IMR-90 (cell line): ENCODE measurements at regions not wholly inside any gene's neighbourhood (a gene's known extent, or its start where the extent isn't known, plus 50 kb on each side); places are given as distances from the start of the nearest gene placed in this dataset.

Experiments used
- ATAC-seq: fragments of 200-7000 bp; cut with Tn5 transposase; 2 replicates; pipeline ENCODE4 v1.9.1; 2020; ENCODE audit warnings: low read depth, mild to moderate bottlenecking, moderate library complexity
- BruUV-seq: library from RNA; stranded (reverse); fragments of 400-500 nt; replicated peaks from 2 replicates; lab custom pipeline; 2021; lab: Mats Ljungman, UMichigan
- CTCF ChIA-PET: fragments of 300-600 bp; formaldehyde crosslinking; extraction: SDS; loops from one replicate; lab custom pipeline; 2021; ENCODE audit warnings: antibody characterized with exemption; lab: Yijun Ruan, JAX
- POLR2A ChIA-PET: fragments of 300-600 bp; sonication (Branson Sonifier 250); formaldehyde crosslinking; loops from one replicate; lab custom pipeline; 2022; ENCODE audit warnings: antibody characterized with exemption; ENCODE audit not compliant: unreplicated experiment; lab: Charles Lee
- DNase-seq: peaks from one replicate; pipeline ENCODE4 v3.0.0; 2013
- H2AFZ ChIP-seq: replicated peaks from 2 replicates; pipeline ENCODE3; 2013; ENCODE audit warnings: low read length, mild to moderate bottlenecking; ENCODE audit not compliant: poor library complexity
- H2AK5ac ChIP-seq: 2 replicates; pipeline ENCODE4 v1.6.1; 2013; ENCODE audit warnings: low read depth, low read length, inconsistent platforms
- H2AK9ac ChIP-seq: replicated peaks from 2 replicates; pipeline ENCODE3; 2013; ENCODE audit warnings: mild to moderate bottlenecking, low read depth, low read length, moderate library complexity; ENCODE audit not compliant: poor library complexity
- H2BK120ac ChIP-seq: 2 replicates; pipeline ENCODE4 v1.6.1; 2013; ENCODE audit warnings: low read depth, low read length, inconsistent platforms
- H2BK15ac ChIP-seq: 3 replicates; pipeline ENCODE4 v1.6.1; 2013; ENCODE audit warnings: low read depth, low read length, inconsistent platforms
- H2BK20ac ChIP-seq: 2 replicates; pipeline ENCODE4 v1.6.1; 2013; ENCODE audit warnings: low read depth, mild to moderate bottlenecking, inconsistent platforms, low read length, moderate library complexity
- H2BK5ac ChIP-seq: 2 replicates; pipeline ENCODE4 v1.6.1; 2013; ENCODE audit warnings: mild to moderate bottlenecking, low read depth, low read length, inconsistent platforms; ENCODE audit not compliant: poor library complexity, severe bottlenecking
- H3K14ac ChIP-seq: replicated peaks from 2 replicates; pipeline ENCODE4 v1.6.1; 2013; ENCODE audit warnings: low read depth, low read length, inconsistent platforms
- H3K18ac ChIP-seq: 2 replicates; pipeline ENCODE4 v1.6.1; 2013; ENCODE audit warnings: low read depth, low read length, control low read depth
- H3K23ac ChIP-seq: 2 replicates; pipeline ENCODE4 v1.6.1; 2013; ENCODE audit warnings: low read depth, low read length, inconsistent platforms
- H3K27ac ChIP-seq: 2 replicates; pipeline ENCODE4 v1.5.1; 2013; ENCODE audit warnings: mild to moderate bottlenecking, control low read depth, low read length; ENCODE audit not compliant: insufficient read depth
- H3K27me3 ChIP-seq: 2 replicates; pipeline ENCODE4 v1.6.1; 2013; ENCODE audit warnings: low read length; ENCODE audit not compliant: control insufficient read depth, insufficient read depth
- H3K36me3 ChIP-seq: 2 replicates; pipeline ENCODE4 v1.6.1; 2013; ENCODE audit warnings: low read length, mixed read lengths; ENCODE audit not compliant: control insufficient read depth, insufficient read depth
- H3K4ac ChIP-seq: 2 replicates; pipeline ENCODE4 v1.6.1; 2013; ENCODE audit warnings: low read depth, low read length, inconsistent platforms
- H3K4me1 ChIP-seq: 2 replicates; pipeline ENCODE4 v1.6.1; 2013; ENCODE audit warnings: low read length, mixed read lengths; ENCODE audit not compliant: control insufficient read depth, insufficient read depth
- H3K4me2 ChIP-seq: 2 replicates; pipeline ENCODE4 v1.6.1; 2013; ENCODE audit warnings: low read depth, mild to moderate bottlenecking, control low read depth, low read length, moderate library complexity
- H3K4me3 ChIP-seq: 2 replicates; pipeline ENCODE4 v1.5.1; 2013; ENCODE audit warnings: low read depth, mild to moderate bottlenecking, control low read depth, low read length, moderate library complexity; ENCODE audit not compliant: insufficient read depth
- H3K56ac ChIP-seq: 2 replicates; pipeline ENCODE4 v1.6.1; 2013; ENCODE audit warnings: low read length, inconsistent platforms; ENCODE audit not compliant: insufficient read depth; ENCODE audit errors: extremely low read depth
- H3K79me1 ChIP-seq, 2 experiments: 2 replicates each; pipeline ENCODE4 v1.6.1; 2013; ENCODE audit warnings: low read length in 2 of 2, inconsistent platforms in 1 of 2, low read depth in 1 of 2
- H3K9ac ChIP-seq: 2 replicates; pipeline ENCODE4 v1.6.1; 2013; ENCODE audit warnings: low read depth, low read length, control low read depth
- H3K9me1 ChIP-seq: 2 replicates; pipeline ENCODE4 v1.6.1; 2013; ENCODE audit warnings: low read length, inconsistent platforms; ENCODE audit not compliant: insufficient read depth
- H3K9me3 ChIP-seq: 2 replicates; pipeline ENCODE4 v1.6.1; 2013; ENCODE audit warnings: low read length; ENCODE audit not compliant: control insufficient read depth, insufficient read depth
- H4K20me1 ChIP-seq: 2 replicates; pipeline ENCODE4 v1.6.1; 2013; ENCODE audit warnings: low read length, inconsistent platforms; ENCODE audit not compliant: insufficient read depth
- H4K5ac ChIP-seq: 2 replicates; pipeline ENCODE4 v1.6.1; 2013; ENCODE audit warnings: mild to moderate bottlenecking, low read depth, low read length, control low read depth
- H4K8ac ChIP-seq, 2 experiments: 2 replicates each; pipeline ENCODE4 v1.6.1; 2013; ENCODE audit warnings: low read depth in 2 of 2, low read length in 2 of 2, control low read depth in 1 of 2, inconsistent platforms in 1 of 2
- H4K91ac ChIP-seq: 2 replicates; pipeline ENCODE4 v1.6.1; 2013; ENCODE audit warnings: low read depth, low read length, inconsistent platforms; ENCODE audit not compliant: insufficient read depth
- BHLHE40 ChIP-seq: fragments of 150-350 bp; IDR thresholded peaks from 2 replicates; pipeline ENCODE4 v1.6.1; 2016; ENCODE audit warnings: mild to moderate bottlenecking, low read depth, low read length
- CEBPB ChIP-seq: IDR thresholded peaks from 2 replicates; pipeline ENCODE4 v1.6.1; 2012; ENCODE audit warnings: low read depth, low read length, improper control_type of control experiment
- CHD1 ChIP-seq: IDR thresholded peaks from 2 replicates; pipeline ENCODE4 v1.6.1; 2012; ENCODE audit warnings: low read depth, low read length, improper control_type of control experiment
- FOS ChIP-seq: fragments of 150-350 bp; IDR thresholded peaks from 2 replicates; pipeline ENCODE4 v1.6.1; 2016; ENCODE audit warnings: low read depth, low read length
- MAFK ChIP-seq: IDR thresholded peaks from 2 replicates; pipeline ENCODE4 v1.6.1; 2012; ENCODE audit warnings: low read depth, low read length, improper control_type of control experiment
- MAZ ChIP-seq: IDR thresholded peaks from 2 replicates; pipeline ENCODE4 v1.6.1; 2012; ENCODE audit warnings: low read depth, mild to moderate bottlenecking, low read length, improper control_type of control experiment, moderate library complexity, borderline replicate concordance
- MXI1 ChIP-seq: IDR thresholded peaks from 2 replicates; pipeline ENCODE4 v1.6.1; 2012; ENCODE audit warnings: low read depth, mild to moderate bottlenecking, low read length, moderate library complexity, borderline replicate concordance
- NFE2L2 ChIP-seq: fragments of 150-350 bp; IDR thresholded peaks from 2 replicates; pipeline ENCODE4 v1.6.1; 2016; ENCODE audit warnings: low read depth, mild to moderate bottlenecking, low read length
- POLR2A ChIP-seq: IDR thresholded peaks from 2 replicates; pipeline ENCODE4 v1.6.1; 2012; ENCODE audit warnings: mild to moderate bottlenecking, low read depth, low read length
- RAD21 ChIP-seq: IDR thresholded peaks from 2 replicates; pipeline ENCODE4 v1.6.1; 2012; ENCODE audit warnings: low read length, improper control_type of control experiment
- RCOR1 ChIP-seq: IDR thresholded peaks from 2 replicates; pipeline ENCODE4 v1.6.1; 2012; ENCODE audit warnings: mild to moderate bottlenecking, low read length, improper control_type of control experiment; ENCODE audit not compliant: insufficient replicate concordance
- RFX5 ChIP-seq: IDR thresholded peaks from 2 replicates; pipeline ENCODE4 v1.8.0; 2012; ENCODE audit warnings: low read depth, mild to moderate bottlenecking, low read length, moderate library complexity
- SMC3 ChIP-seq: fragments of 150-350 bp; IDR thresholded peaks from 2 replicates; pipeline ENCODE4 v1.6.1; 2016; ENCODE audit warnings: low read depth, mild to moderate bottlenecking, antibody characterized with exemption, low read length, moderate library complexity
- WGBS, 2 experiments: methylation state at CpG; one replicate each; pipeline versions ENCODE4 v1.1.5 to v1.1.7; 2013; ENCODE audit warnings: missing lambda C conversion rate in 2 of 2; ENCODE audit not compliant: insufficient read length in 1 of 2; ENCODE audit errors: extremely low coverage in 2 of 2; 5-methylcytosine and 5-hydroxymethylcytosine counted together
- dilution Hi-C: fragments of 300-500 bp; cut with HindIII; formaldehyde crosslinking; loops from one replicate; pipeline ENCODE4 v1.14.3; 2018; ENCODE audit warnings: low sequenced_read_pairs; ENCODE audit not compliant: unreplicated experiment
- in situ Hi-C: fragments of 300-500 bp; cut with MboI; formaldehyde crosslinking; loops from 3 replicates; pipeline ENCODE4 v1.14.3; 2019; ENCODE audit warnings: low sequenced_read_pairs, inconsistent platforms, mixed read lengths
- intact Hi-C: fragments of 100-400 bp; cut with micrococcal nuclease; formaldehyde crosslinking; loops from 2 replicates; pipeline ENCODE4 v1.10.0; 2022
- TF ChIP-seq, protein P1 (sequence below): fragments of 150-350 bp; IDR thresholded peaks from 2 replicates; pipeline ENCODE4 v1.6.1; 2017; ENCODE audit warnings: mild to moderate bottlenecking, antibody characterized with exemption, low read length, low read depth
- TF ChIP-seq, protein P2 (sequence below): conservative IDR thresholded peaks from 2 replicates; pipeline ENCODE4 v1.5.1; 2012; ENCODE audit warnings: mild to moderate bottlenecking, low read depth, low read length, improper control_type of control experiment
- TF ChIP-seq, protein P3 (sequence below): fragments of 150-350 bp; IDR thresholded peaks from 2 replicates; pipeline ENCODE4 v1.6.1; 2016; ENCODE audit warnings: low read depth, mild to moderate bottlenecking, low read length, moderate library complexity, borderline replicate concordance

DNA sequence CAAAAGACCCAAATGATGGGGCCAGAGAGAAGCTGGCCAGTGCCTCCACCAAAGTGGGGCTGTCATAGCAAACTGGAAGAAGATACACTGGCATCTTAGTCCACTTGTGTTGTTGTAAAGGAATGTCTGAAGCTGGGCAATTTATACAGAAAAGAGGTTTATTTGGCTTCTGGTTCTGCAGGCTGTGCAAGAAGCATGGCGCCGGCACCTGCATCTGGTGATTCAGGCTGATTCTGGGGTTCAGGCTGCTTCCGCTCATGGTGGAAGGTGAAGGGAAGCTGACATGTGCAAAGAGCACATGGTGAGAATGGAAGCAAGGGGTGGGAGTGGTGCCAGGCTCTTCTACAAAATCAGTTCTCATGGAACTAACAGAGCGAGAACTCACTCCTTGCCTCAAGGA lies 135.9 kb upstream of the TWIST2 start:
- Histone ChIP-seq H2BK120ac (no peak overlapping the region), H4K8ac (no peak overlapping the region), H3K27ac (no peak overlapping the region), H2AK5ac (no peak overlapping the region), H3K56ac (no peak overlapping the region), H4K91ac (no peak overlapping the region), H3K4me2 (no peak overlapping the region), H3K14ac (no peak overlapping the region), H3K4ac (no peak overlapping the region), H2AK9ac (no peak overlapping the region), H3K23ac (no peak overlapping the region), H3K9me3 (peaks cover 3% of the 10 kb centered on the region; the same call in 1 of the 2 replicates), H3K9me1 (peaks cover 7% of the 10 kb centered on the region), H2AFZ (no peak overlapping the region), H3K18ac (no peak overlapping the region), H2BK15ac (no peak overlapping the region), H3K27me3 (peaks cover 15% of the 10 kb centered on the region), H2BK5ac (no peak overlapping the region), H3K4me3 (no peak overlapping the region), H4K5ac (no peak overlapping the region), H3K4me1 (no peaks in the 10 kb centered on the region), H4K20me1 (no peaks in the 10 kb centered on the region), H3K36me3 (no peaks in the 10 kb centered on the region), H3K79me1 (no peaks in the 10 kb centered on the region), H3K9ac (no peak overlapping the region), H2BK20ac (no peak overlapping the region)
- in situ Hi-C loops (no loop called here), intact Hi-C loops (no loop called here), dilution Hi-C loops (no loop called here)
- ChIA-PET POLR2A (no interaction called here), CTCF (no interaction called here)
- TF ChIP-seq FOS: no peak
- TF ChIP-seq, protein P1, sequence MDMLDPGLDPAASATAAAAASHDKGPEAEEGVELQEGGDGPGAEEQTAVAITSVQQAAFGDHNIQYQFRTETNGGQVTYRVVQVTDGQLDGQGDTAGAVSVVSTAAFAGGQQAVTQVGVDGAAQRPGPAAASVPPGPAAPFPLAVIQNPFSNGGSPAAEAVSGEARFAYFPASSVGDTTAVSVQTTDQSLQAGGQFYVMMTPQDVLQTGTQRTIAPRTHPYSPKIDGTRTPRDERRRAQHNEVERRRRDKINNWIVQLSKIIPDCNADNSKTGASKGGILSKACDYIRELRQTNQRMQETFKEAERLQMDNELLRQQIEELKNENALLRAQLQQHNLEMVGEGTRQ: no peak
- no peak for TF ChIP-seq RCOR1
- TF ChIP-seq RAD21: no peak
- TF ChIP-seq, protein P2, sequence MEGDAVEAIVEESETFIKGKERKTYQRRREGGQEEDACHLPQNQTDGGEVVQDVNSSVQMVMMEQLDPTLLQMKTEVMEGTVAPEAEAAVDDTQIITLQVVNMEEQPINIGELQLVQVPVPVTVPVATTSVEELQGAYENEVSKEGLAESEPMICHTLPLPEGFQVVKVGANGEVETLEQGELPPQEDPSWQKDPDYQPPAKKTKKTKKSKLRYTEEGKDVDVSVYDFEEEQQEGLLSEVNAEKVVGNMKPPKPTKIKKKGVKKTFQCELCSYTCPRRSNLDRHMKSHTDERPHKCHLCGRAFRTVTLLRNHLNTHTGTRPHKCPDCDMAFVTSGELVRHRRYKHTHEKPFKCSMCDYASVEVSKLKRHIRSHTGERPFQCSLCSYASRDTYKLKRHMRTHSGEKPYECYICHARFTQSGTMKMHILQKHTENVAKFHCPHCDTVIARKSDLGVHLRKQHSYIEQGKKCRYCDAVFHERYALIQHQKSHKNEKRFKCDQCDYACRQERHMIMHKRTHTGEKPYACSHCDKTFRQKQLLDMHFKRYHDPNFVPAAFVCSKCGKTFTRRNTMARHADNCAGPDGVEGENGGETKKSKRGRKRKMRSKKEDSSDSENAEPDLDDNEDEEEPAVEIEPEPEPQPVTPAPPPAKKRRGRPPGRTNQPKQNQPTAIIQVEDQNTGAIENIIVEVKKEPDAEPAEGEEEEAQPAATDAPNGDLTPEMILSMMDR: no peak
- TF ChIP-seq SMC3: no peak
- TF ChIP-seq RFX5: no peak
- TF ChIP-seq CEBPB: no peak
- no peak for TF ChIP-seq MAZ
- TF ChIP-seq, protein P3, sequence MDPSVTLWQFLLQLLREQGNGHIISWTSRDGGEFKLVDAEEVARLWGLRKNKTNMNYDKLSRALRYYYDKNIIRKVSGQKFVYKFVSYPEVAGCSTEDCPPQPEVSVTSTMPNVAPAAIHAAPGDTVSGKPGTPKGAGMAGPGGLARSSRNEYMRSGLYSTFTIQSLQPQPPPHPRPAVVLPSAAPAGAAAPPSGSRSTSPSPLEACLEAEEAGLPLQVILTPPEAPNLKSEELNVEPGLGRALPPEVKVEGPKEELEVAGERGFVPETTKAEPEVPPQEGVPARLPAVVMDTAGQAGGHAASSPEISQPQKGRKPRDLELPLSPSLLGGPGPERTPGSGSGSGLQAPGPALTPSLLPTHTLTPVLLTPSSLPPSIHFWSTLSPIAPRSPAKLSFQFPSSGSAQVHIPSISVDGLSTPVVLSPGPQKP: no peak
- no peak for TF ChIP-seq MXI1
- no peak for TF ChIP-seq CHD1
- TF ChIP-seq BHLHE40: no peak
- TF ChIP-seq NFE2L2: no peak
- TF ChIP-seq POLR2A: no peak
- no peak for TF ChIP-seq MAFK
- no TSS peak for BruUV-seq
- ATAC-seq: no peak
- no peak for DNase-seq
- 100% methylated on average over 2 of the region's 4 CpGs; no CpG with 5 or more reads in 1 of the 2 experiments for WGBS, 2 experiments
